ENCODE measurements at regions not wholly inside any gene's neighbourhood (a gene's known extent, or its start where the extent isn't known, plus 50 kb on each side); places are given as distances from the start of the nearest gene placed in this dataset.
A peak's percentile ranks its signal among the peaks of the same experiment; 100 is the strongest.

GRCh38 chr3:3743754-3744153, 55.5 kb upstream of the LRRN1 start:
- intact Hi-C loops (cut with micrococcal nuclease), result no loop called here
- TF ChIP-seq, protein P1, sequence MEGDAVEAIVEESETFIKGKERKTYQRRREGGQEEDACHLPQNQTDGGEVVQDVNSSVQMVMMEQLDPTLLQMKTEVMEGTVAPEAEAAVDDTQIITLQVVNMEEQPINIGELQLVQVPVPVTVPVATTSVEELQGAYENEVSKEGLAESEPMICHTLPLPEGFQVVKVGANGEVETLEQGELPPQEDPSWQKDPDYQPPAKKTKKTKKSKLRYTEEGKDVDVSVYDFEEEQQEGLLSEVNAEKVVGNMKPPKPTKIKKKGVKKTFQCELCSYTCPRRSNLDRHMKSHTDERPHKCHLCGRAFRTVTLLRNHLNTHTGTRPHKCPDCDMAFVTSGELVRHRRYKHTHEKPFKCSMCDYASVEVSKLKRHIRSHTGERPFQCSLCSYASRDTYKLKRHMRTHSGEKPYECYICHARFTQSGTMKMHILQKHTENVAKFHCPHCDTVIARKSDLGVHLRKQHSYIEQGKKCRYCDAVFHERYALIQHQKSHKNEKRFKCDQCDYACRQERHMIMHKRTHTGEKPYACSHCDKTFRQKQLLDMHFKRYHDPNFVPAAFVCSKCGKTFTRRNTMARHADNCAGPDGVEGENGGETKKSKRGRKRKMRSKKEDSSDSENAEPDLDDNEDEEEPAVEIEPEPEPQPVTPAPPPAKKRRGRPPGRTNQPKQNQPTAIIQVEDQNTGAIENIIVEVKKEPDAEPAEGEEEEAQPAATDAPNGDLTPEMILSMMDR (IDR thresholded peaks at IDR 0.05), result no peak
- TF ChIP-seq EZH2 (IDR thresholded peaks at IDR 0.05; ENCODE audit: borderline replicate concordance, insufficient read depth, low read depth, low read length, poor library complexity, severe bottlenecking), result no peak
- Mint-ChIP-seq H3K9me3 (ENCODE audit: insufficient read depth) (no peaks in the 10 kb centered on the region), H3K27me3 (no peaks in the 10 kb centered on the region), H3K27ac (no peak overlapping the region), H3K4me1 (peaks cover 27% of the 10 kb centered on the region), H3K4me3 (peak overlapping the region; percentile 8)
- Histone ChIP-seq H4K20me1 (ENCODE audit: control insufficient read depth, insufficient read depth, low read length, poor library complexity, severe bottlenecking) (no peaks in the 10 kb centered on the region), H3K4me2 (replicated peaks; ENCODE audit: low read depth, low read length, poor library complexity, severe bottlenecking) (no peak overlapping the region), H3K9me3 (ENCODE audit: control extremely low read depth in 1 of 3, control insufficient read depth in 2 of 3, insufficient read depth in 1 of 3, low read length in 2 of 3) (no peaks in the 10 kb centered on the region), H3K27me3 (replicated peaks in 1 of 4; ENCODE audit: control extremely low read depth in 1 of 4, control insufficient read depth in 3 of 4, insufficient read depth in 4 of 4, low read length in 3 of 4) (no peaks in the 10 kb centered on the region), H3K4me1 (ENCODE audit: control insufficient read depth in 2 of 2, insufficient read depth in 2 of 2, low read length in 2 of 2) (peaks cover 8 to 23% of the 10 kb centered on the region in 2 donors), H3K36me3 (replicated peaks in 1 of 2; ENCODE audit: control extremely low read depth in 1 of 2, control insufficient read depth in 1 of 2, extremely low read depth in 1 of 2, insufficient read depth in 2 of 2, low read length in 1 of 2) (no peaks in the 10 kb centered on the region), H3K27ac (ENCODE audit: low read length in 2 of 2) (no peak overlapping the region), H3K9ac (ENCODE audit: low read length) (no peak overlapping the region), H3K79me2 (ENCODE audit: control insufficient read depth, insufficient read depth, low read length) (no peaks in the 10 kb centered on the region), H2AFZ (ENCODE audit: insufficient read depth, low read depth, low read length, poor library complexity, severe bottlenecking) (no peak overlapping the region), H3K4me3 (ENCODE audit: control extremely low read depth in 1 of 5, extremely low read depth in 1 of 5, insufficient read depth in 1 of 5, low read depth in 2 of 5, low read length in 4 of 5) (no peak overlapping the region)
- no peak for DNase-seq
- POLR2A ChIA-PET, result no interaction called here
- 100% methylated on average over 1 of the region's 3 CpGs for WGBS (ENCODE audit: insufficient coverage)
- CTCF ChIA-PET, result no interaction called here
- ATAC-seq (ENCODE audit: low read depth), result no peak

DNA sequence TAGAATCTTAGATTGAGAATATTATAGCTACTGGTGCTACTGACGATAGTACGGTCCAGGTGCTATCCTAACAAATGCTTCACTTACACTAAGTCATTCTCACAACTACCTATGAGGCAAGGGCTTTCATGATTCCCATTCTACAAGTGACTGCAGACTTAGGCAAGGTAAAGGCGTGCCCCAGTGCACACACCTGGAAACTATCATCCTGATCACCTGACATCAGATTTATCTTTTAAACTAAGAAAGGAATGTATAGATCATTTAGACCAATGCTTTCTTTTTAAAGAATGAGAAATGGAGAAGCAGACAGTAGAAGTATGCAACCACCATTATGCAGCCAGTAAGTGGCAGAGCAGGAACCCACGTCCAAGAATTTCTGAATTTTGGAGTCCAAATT, 59.2 kb upstream of the LRRN1 start:
- H2AFZ ChIP-seq (ENCODE audit: insufficient read depth, low read depth, low read length, poor library complexity, severe bottlenecking), result no peak overlapping the region
- H3K79me2 ChIP-seq (ENCODE audit: control insufficient read depth, insufficient read depth, low read length), result no peaks in the 10 kb centered on the region
- no peak overlapping the region for H3K27ac ChIP-seq (ENCODE audit: low read length in 2 of 2)
- peaks cover 8 to 15% of the 10 kb centered on the region in 2 donors for H3K4me1 ChIP-seq (ENCODE audit: control insufficient read depth in 2 of 2, insufficient read depth in 2 of 2, low read length in 2 of 2)
- no peak overlapping the region for H3K4me2 ChIP-seq (replicated peaks; ENCODE audit: low read depth, low read length, poor library complexity, severe bottlenecking)
- intact Hi-C loops (cut with micrococcal nuclease), result no loop called here
- DNase-seq, result no peak
- H4K20me1 ChIP-seq (ENCODE audit: control insufficient read depth, insufficient read depth, low read length, poor library complexity, severe bottlenecking), result no peaks in the 10 kb centered on the region
- Mint-ChIP-seq H3K9me3 (ENCODE audit: insufficient read depth) (no peaks in the 10 kb centered on the region), H3K4me3 (no peak overlapping the region), H3K27ac (no peak overlapping the region), H3K4me1 (peaks cover 20% of the 10 kb centered on the region), H3K27me3 (no peaks in the 10 kb centered on the region)
- ChIA-PET POLR2A (no interaction called here), CTCF (no interaction called here)
- no peak overlapping the region for H3K9ac ChIP-seq (ENCODE audit: low read length)
- ATAC-seq (ENCODE audit: low read depth), result no peak
- H3K36me3 ChIP-seq (replicated peaks in 1 of 2; ENCODE audit: control extremely low read depth in 1 of 2, control insufficient read depth in 1 of 2, extremely low read depth in 1 of 2, insufficient read depth in 2 of 2, low read length in 1 of 2), result no peaks in the 10 kb centered on the region
- no peaks in the 10 kb centered on the region for H3K9me3 ChIP-seq (ENCODE audit: control extremely low read depth in 1 of 3, control insufficient read depth in 2 of 3, insufficient read depth in 1 of 3, low read length in 2 of 3)
- no peak overlapping the region for H3K4me3 ChIP-seq (ENCODE audit: control extremely low read depth in 1 of 5, extremely low read depth in 1 of 5, insufficient read depth in 1 of 5, low read depth in 2 of 5, low read length in 4 of 5)
- TF ChIP-seq, protein P1 (IDR thresholded peaks at IDR 0.05), result no peak
- TF ChIP-seq EZH2 (IDR thresholded peaks at IDR 0.05; ENCODE audit: borderline replicate concordance, insufficient read depth, low read depth, low read length, poor library complexity, severe bottlenecking), result no peak
- 95% methylated on average over 3 of the region's 4 CpGs for WGBS (ENCODE audit: insufficient coverage)
- no peaks in the 10 kb centered on the region for H3K27me3 ChIP-seq (replicated peaks in 1 of 4; ENCODE audit: control extremely low read depth in 1 of 4, control insufficient read depth in 3 of 4, insufficient read depth in 4 of 4, low read length in 3 of 4)

All from B cell (primary cell).